ENCODE measurements at regions not wholly inside any gene's neighbourhood (a gene's known extent, or its start where the extent isn't known, plus 50 kb on each side); places are given as distances from the start of the nearest gene placed in this dataset.

- no peak for TF ChIP-seq POLR2A (IDR thresholded peaks at IDR 0.05)
- TF ChIP-seq CTCF (IDR thresholded peaks at IDR 0.05): no peak
- peak; percentile 72 for TF ChIP-seq POLR2AphosphoS5 (IDR thresholded peaks at IDR 0.05)
These were observed 208.8 kb upstream of the EEA1 start for GRCh38 chr12:93137656-93138612.
